H9 (cell line): ENCODE measurements at regions not wholly inside any gene's neighbourhood (a gene's known extent, or its start where the extent isn't known, plus 50 kb on each side); places are given as distances from the start of the nearest gene placed in this dataset.

ENCODE experiments used
- DNase-seq: peaks from one replicate; pipeline ENCODE4 v3.0.0-alpha.2; 2017
- H2AFZ ChIP-seq: one replicate; pipeline ENCODE4 v1.6.1; 2013; ENCODE audit warnings: mild to moderate bottlenecking, low read length, control low read depth, moderate library complexity
- H2AK5ac ChIP-seq: 2 replicates; pipeline ENCODE4 v1.6.1; 2013; ENCODE audit warnings: low read length, control low read depth, mixed read lengths; ENCODE audit not compliant: insufficient read length
- H2BK120ac ChIP-seq: one replicate; pipeline ENCODE4 v1.6.1; 2013; ENCODE audit warnings: low read depth, mild to moderate bottlenecking, low read length, control low read depth, inconsistent platforms; ENCODE audit not compliant: poor library complexity, severe bottlenecking
- H2BK12ac ChIP-seq: 2 replicates; pipeline ENCODE4 v1.6.1; 2013; ENCODE audit warnings: low read length, control low read depth, mixed read lengths, low read depth; ENCODE audit not compliant: insufficient read length
- H2BK15ac ChIP-seq: 2 replicates; pipeline ENCODE4 v1.6.1; 2013; ENCODE audit warnings: low read depth, low read length, control low read depth
- H2BK20ac ChIP-seq: one replicate; pipeline ENCODE4 v1.6.1; 2013; ENCODE audit warnings: low read depth, mild to moderate bottlenecking, low read length, control low read depth, inconsistent platforms; ENCODE audit not compliant: poor library complexity, severe bottlenecking
- H2BK5ac ChIP-seq: 2 replicates; pipeline ENCODE4 v1.6.1; 2013; ENCODE audit warnings: low read length, control low read depth, mixed read lengths; ENCODE audit not compliant: insufficient read length
- H3K14ac ChIP-seq: 2 replicates; pipeline ENCODE4 v1.6.1; 2013; ENCODE audit warnings: low read length, control low read depth; ENCODE audit not compliant: insufficient read depth
- H3K18ac ChIP-seq: 2 replicates; pipeline ENCODE4 v1.6.1; 2013; ENCODE audit warnings: low read depth, mild to moderate bottlenecking, mixed read lengths, low read length, control low read depth; ENCODE audit not compliant: insufficient read length
- H3K23ac ChIP-seq: 2 replicates; pipeline ENCODE4 v1.6.1; 2013; ENCODE audit warnings: low read length, control low read depth, mixed read lengths, low read depth; ENCODE audit not compliant: insufficient read length
- H3K23me2 ChIP-seq: 2 replicates; pipeline ENCODE4 v1.6.1; 2013; ENCODE audit warnings: low read depth, mild to moderate bottlenecking, mixed read lengths, low read length, control low read depth; ENCODE audit not compliant: insufficient read length, poor library complexity, severe bottlenecking
- H3K27ac ChIP-seq: 2 replicates; pipeline ENCODE4 v1.5.1; 2013; ENCODE audit warnings: low read length, control low read depth, mixed read lengths, low read depth; ENCODE audit not compliant: insufficient read length
- H3K27me3 ChIP-seq: 2 replicates; pipeline ENCODE4 v1.6.1; 2013; ENCODE audit warnings: low read length, control low read depth, inconsistent platforms; ENCODE audit not compliant: insufficient read depth
- H3K4ac ChIP-seq: 2 replicates; pipeline ENCODE4 v1.6.1; 2013; ENCODE audit warnings: low read depth, mild to moderate bottlenecking, control low read depth, inconsistent platforms, low read length, moderate library complexity
- H3K4me1 ChIP-seq: 2 replicates; pipeline ENCODE4 v1.6.1; 2013; ENCODE audit warnings: low read length, control low read depth, inconsistent platforms; ENCODE audit not compliant: insufficient read depth
- H3K4me2 ChIP-seq: 2 replicates; pipeline ENCODE4 v1.6.1; 2013; ENCODE audit warnings: low read length, control low read depth, mixed read lengths; ENCODE audit not compliant: insufficient read length, insufficient read depth
- H3K56ac ChIP-seq: 2 replicates; pipeline ENCODE4 v1.6.1; 2013; ENCODE audit warnings: low read depth, mild to moderate bottlenecking, mixed read lengths, low read length, control low read depth; ENCODE audit not compliant: insufficient read length
- H3K79me1 ChIP-seq: 2 replicates; pipeline ENCODE4 v1.6.1; 2013; ENCODE audit warnings: low read depth, mild to moderate bottlenecking, moderate library complexity, low read length, control low read depth, inconsistent platforms; ENCODE audit not compliant: insufficient read depth, poor library complexity, severe bottlenecking
- H3K79me2 ChIP-seq: 2 replicates; pipeline ENCODE4 v1.6.1; 2013; ENCODE audit warnings: low read length, control low read depth, inconsistent platforms; ENCODE audit not compliant: insufficient read depth
- H3K9ac ChIP-seq: 2 replicates; pipeline ENCODE4 v1.6.1; 2013; ENCODE audit warnings: low read length, control low read depth, mixed read lengths; ENCODE audit not compliant: insufficient read length; ENCODE audit errors: extremely low read depth
- H3K9me3 ChIP-seq: one replicate; pipeline ENCODE4 v1.6.1; 2013; ENCODE audit warnings: low read depth, low read length, inconsistent platforms; ENCODE audit not compliant: control insufficient read depth
- H3T11ph ChIP-seq: one replicate; pipeline ENCODE4 v1.6.1; 2013; ENCODE audit warnings: mild to moderate bottlenecking, low read length, control low read depth, inconsistent platforms
- H4K20me1 ChIP-seq: one replicate; pipeline ENCODE4 v1.6.1; 2013; ENCODE audit not compliant: control insufficient read depth, insufficient read length, insufficient read depth
- H4K5ac ChIP-seq: 2 replicates; pipeline ENCODE4 v1.6.1; 2013; ENCODE audit warnings: low read depth, mild to moderate bottlenecking, mixed read lengths, low read length, control low read depth; ENCODE audit not compliant: insufficient read length
- H4K8ac ChIP-seq: replicated peaks from 2 replicates; pipeline ENCODE4 v1.6.1; 2013; ENCODE audit warnings: low read length, control low read depth, mixed read lengths, low read depth; ENCODE audit not compliant: insufficient read length
- H4K91ac ChIP-seq: 2 replicates; pipeline ENCODE4 v1.6.1; 2013; ENCODE audit warnings: low read depth, mild to moderate bottlenecking, moderate library complexity, mixed read lengths, low read length, control low read depth; ENCODE audit not compliant: insufficient read length
- H3K27ac Mint-ChIP-seq, 3 experiments: 2 replicates in 2 of 3; 3 replicates in 1 of 3; pipeline ENCODE4 v1.8.0; 2020 to 2021; ENCODE audit warnings: mixed read lengths in 3 of 3, mild to moderate bottlenecking in 1 of 3, moderate library complexity in 1 of 3
- H3K27me3 Mint-ChIP-seq: 2 replicates; pipeline ENCODE4 v1.8.0; 2021; ENCODE audit warnings: low read depth, mild to moderate bottlenecking, moderate library complexity, mixed read lengths
- H3K36me3 Mint-ChIP-seq, 3 experiments: 2 replicates in 2 of 3; 3 replicates in 1 of 3; pipeline ENCODE4 v1.8.0; 2020 to 2021; ENCODE audit warnings: low read depth in 3 of 3, mixed read lengths in 3 of 3; ENCODE audit not compliant: insufficient read depth in 1 of 3
- H3K4me1 Mint-ChIP-seq, 2 experiments: 2 replicates each; pipeline ENCODE4 v1.8.0; 2020; ENCODE audit warnings: mixed read lengths in 2 of 2
- H3K4me3 Mint-ChIP-seq, 2 experiments: 2 replicates in 1 of 2; 3 replicates in 1 of 2; pipeline ENCODE4 v1.8.0; 2020 to 2021; ENCODE audit warnings: mild to moderate bottlenecking in 2 of 2, mixed read lengths in 2 of 2, moderate library complexity in 1 of 2
- H3K9me3 Mint-ChIP-seq, 2 experiments: 2 replicates in 1 of 2; 3 replicates in 1 of 2; pipeline ENCODE4 v1.8.0; 2020; ENCODE audit warnings: mild to moderate bottlenecking in 2 of 2, mixed read lengths in 2 of 2, moderate library complexity in 1 of 2
- CTCF ChIP-seq: fragments of 200-600 bp; sonication (generic); conservative IDR thresholded peaks from 3 replicates; pipeline ENCODE4 v1.8.0; 2021; ENCODE audit warnings: antibody characterized with exemption, mild to moderate bottlenecking
- WGBS: extraction: QIAGEN DNeasy Blood & Tissue Kit; methylation state at CpG from one replicate; pipeline ENCODE4 v1.1.7; 2013; ENCODE audit warnings: missing lambda C conversion rate, low lambda C conversion rate, mixed read lengths; ENCODE audit not compliant: insufficient read length; ENCODE audit errors: extremely low coverage; 5-methylcytosine and 5-hydroxymethylcytosine counted together

- Histone ChIP-seq H3T11ph (no peak overlapping the region), H3K4me2 (no peak overlapping the region), H2BK5ac (no peak overlapping the region), H4K8ac (no peak overlapping the region), H3K9ac (peak overlapping the region; percentile 10), H2BK120ac (no peak overlapping the region), H4K91ac (no peak overlapping the region), H3K79me1 (no peaks in the 10 kb centered on the region), H2BK20ac (no peak overlapping the region), H3K9me3 (no peaks in the 10 kb centered on the region), H2AK5ac (peak overlapping the region; percentile 62), H3K27ac (no peak overlapping the region), H3K23me2 (no peaks in the 10 kb centered on the region), H4K20me1 (no peaks in the 10 kb centered on the region), H2BK15ac (no peak overlapping the region), H4K5ac (no peak overlapping the region), H3K4me1 (no peaks in the 10 kb centered on the region), H2BK12ac (no peak overlapping the region), H3K4ac (no peak overlapping the region), H3K79me2 (no peaks in the 10 kb centered on the region), H3K18ac (no peak overlapping the region), H3K23ac (no peak overlapping the region), H2AFZ (no peak overlapping the region), H3K56ac (no peak overlapping the region), H3K27me3 (no peaks in the 10 kb centered on the region), H3K14ac (no peak overlapping the region)
- Mint-ChIP-seq H3K27me3 (no peaks in the 10 kb centered on the region), H3K9me3 (no peaks in the 10 kb centered on the region), H3K4me3 (no peak overlapping the region), H3K27ac (no peak overlapping the region; a peak in 1 of 7 replicates), H3K36me3 (no peaks in the 10 kb centered on the region), H3K4me1 (peaks cover 1 to 2% of the 10 kb centered on the region in 2 experiments)
- TF ChIP-seq CTCF = no peak
- no CpG with 5 or more reads among the region's 6 CpGs for WGBS
- no peak for DNase-seq
Observed at GRCh38 chr1:195965475-195965874, 642.8 kb downstream of the KCNT2 start.
